AG10803 (cell line): ENCODE measurements at regions not wholly inside any gene's neighbourhood (a gene's known extent, or its start where the extent isn't known, plus 50 kb on each side); places are given as distances from the start of the nearest gene placed in this dataset.

Experiments used
- DNase-seq: peaks from one replicate; pipeline ENCODE4 v3.0.0; 2010; ENCODE audit warnings: low read depth
- H3K4me3 ChIP-seq: 2 replicates; pipeline ENCODE4 v1.5.1; 2011; ENCODE audit warnings: mild to moderate bottlenecking, low read length, control low read depth
- TF ChIP-seq, protein P1 (sequence below): conservative IDR thresholded peaks from 2 replicates; pipeline ENCODE4 v1.5.1; 2011; ENCODE audit warnings: mild to moderate bottlenecking, low read length, control low read depth, inconsistent platforms

DNA sequence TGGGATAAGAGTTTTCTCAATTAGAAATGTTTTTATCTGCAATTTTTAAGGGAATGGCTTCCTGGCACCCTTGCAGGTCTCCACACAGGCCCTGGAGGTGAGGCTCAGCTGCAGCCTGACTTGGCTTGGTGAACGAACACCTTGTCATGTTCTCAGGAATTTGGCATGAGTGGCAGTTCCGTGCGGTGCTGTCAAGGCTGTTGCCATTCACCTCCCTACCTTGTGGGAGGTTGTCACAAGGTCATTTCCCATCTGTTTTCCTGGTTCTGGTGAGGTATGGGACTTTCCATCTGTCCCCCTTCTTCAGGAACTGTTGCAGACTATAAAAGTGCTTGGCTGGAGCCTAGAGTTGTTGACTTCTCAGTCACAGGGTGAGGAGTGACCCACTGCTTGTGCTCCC is 82.9 kb downstream of the ELOVL4 start:
- TF ChIP-seq, protein P1, sequence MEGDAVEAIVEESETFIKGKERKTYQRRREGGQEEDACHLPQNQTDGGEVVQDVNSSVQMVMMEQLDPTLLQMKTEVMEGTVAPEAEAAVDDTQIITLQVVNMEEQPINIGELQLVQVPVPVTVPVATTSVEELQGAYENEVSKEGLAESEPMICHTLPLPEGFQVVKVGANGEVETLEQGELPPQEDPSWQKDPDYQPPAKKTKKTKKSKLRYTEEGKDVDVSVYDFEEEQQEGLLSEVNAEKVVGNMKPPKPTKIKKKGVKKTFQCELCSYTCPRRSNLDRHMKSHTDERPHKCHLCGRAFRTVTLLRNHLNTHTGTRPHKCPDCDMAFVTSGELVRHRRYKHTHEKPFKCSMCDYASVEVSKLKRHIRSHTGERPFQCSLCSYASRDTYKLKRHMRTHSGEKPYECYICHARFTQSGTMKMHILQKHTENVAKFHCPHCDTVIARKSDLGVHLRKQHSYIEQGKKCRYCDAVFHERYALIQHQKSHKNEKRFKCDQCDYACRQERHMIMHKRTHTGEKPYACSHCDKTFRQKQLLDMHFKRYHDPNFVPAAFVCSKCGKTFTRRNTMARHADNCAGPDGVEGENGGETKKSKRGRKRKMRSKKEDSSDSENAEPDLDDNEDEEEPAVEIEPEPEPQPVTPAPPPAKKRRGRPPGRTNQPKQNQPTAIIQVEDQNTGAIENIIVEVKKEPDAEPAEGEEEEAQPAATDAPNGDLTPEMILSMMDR = no peak

DNA sequence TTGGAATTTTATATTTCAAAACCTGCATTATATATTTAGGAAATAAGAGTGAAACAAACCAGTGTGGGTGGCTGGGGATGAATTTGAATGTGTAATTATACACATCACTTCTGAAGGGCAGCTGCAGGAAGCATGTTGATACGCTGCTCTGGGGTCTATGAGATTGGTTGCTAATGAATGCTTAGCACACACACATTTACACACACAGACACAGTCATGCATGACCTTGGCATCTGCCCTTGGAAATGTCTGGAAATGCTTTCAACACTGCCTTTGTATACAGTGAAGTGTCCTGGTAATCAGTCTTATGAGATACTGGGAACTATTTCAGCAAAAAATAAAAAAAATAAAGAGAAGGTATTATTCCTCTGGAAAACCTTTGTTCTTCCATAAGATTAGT is 83.4 kb downstream of the ELOVL4 start:
- no peak for DNase-seq
- TF ChIP-seq, protein P1 = no peak
- no peak overlapping the region for H3K4me3 ChIP-seq

More for the DNA sequence above, 82.9 kb downstream of the ELOVL4 start:
- H3K4me3 ChIP-seq = no peak overlapping the region
- no peak for DNase-seq

DNA sequence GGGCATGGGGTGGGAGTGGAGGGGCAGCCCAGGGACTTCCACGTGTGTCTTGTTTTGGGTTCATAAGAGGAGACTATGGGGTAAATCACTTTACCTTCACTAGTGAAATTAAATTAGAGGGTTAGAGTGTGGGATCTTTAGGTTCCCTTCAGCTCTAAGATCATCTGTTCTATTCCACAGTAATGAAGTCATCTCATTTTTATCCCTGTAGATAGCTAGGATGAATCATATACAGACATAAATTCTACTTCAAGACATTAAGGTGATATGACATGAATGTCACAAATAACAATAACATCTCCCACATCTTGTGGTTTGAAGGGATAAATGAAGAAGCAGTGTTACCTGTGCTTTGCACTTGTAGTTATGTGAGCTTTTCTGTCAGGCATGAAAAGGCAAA is 83.8 kb downstream of the ELOVL4 start:
- DNase-seq = no peak
- no peak overlapping the region for H3K4me3 ChIP-seq
- TF ChIP-seq, protein P1 = no peak

DNA sequence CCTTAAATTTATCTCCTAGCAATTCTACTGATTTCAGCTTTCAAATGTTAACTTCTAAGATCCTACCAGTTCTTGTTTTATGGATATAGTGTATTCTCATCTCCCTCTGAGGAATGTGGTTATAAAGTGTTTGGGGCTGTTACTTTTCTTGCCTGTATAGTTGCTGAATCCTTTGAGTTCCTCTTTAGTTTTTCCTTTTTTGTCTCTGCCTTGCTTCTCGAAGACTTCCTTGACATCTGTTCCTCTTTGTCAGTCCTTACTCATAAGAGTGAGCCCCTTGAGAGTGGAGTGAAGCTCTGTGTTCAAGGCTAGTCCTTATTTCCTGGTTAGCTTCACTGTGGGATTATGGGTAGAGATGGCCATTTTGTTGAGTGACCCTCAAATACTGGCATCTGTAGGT is 84.6 kb downstream of the ELOVL4 start:
- TF ChIP-seq, protein P1 = no peak
- DNase-seq = no peak
- H3K4me3 ChIP-seq = no peak overlapping the region

DNA sequence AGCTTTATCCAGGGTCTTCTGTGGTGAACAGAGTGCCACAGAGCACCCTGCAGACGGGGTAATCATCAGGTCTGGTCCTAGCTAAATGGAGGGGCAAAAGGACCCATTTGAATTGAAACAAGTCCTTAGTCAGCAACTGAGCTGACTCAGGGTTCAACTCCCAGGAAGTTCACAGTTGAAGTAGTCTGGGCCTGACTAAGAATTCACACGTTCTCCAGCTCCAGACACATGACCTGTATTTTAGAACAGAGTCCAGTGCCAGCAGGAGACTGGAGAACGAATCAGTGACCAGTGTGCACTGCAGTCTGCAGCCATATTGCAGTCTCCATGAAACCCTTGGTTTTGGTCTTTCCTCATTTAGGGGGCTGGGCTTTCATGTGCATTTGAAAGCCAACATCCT is 85.2 kb downstream of the ELOVL4 start:
- TF ChIP-seq, protein P1 = no peak
- no peak for DNase-seq
- no peak overlapping the region for H3K4me3 ChIP-seq

DNA sequence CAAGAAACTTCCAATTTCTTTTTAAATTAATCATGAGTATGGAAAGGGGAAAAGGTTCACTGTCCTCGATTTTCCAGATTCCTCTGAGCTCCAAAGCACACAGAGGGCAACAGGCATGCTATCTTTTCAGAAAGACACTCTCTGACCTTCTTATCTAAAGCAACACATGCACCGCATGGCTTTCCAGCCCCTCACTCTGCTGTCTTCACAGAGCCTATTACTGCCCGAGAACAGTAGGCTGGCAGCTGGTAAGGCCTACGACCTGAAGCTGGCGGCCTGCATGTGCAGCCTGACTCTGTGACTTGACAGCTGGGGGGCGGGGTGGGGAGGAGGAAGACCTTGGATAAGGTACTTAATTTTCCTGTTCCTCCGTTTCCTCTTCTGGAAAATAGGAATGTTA is 86.3 kb downstream of the ELOVL4 start:
- DNase-seq = no peak
- TF ChIP-seq, protein P1 = no peak
- H3K4me3 ChIP-seq = no peak overlapping the region

DNA sequence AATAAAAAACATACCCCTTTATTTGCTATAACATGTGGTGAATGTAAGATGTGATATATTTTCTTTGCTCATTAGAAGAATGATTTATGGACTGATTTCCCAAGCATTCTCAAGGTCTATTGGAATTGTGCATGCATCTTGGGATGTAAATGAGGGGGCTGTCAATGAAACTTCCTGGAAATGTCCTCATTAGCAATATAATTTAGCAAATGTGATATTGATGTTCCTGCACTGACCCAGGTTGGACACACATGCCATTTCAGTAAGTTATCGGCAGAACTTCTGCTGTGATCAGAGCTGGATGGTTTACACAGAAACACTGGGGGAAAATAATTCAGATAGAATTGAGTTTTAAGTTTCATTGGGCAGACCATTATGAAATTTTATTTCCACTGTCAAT is 99.9 kb downstream of the ELOVL4 start:
- TF ChIP-seq, protein P1 = no peak
- DNase-seq = no peak

More for the DNA sequence above, 99.9 kb downstream of the ELOVL4 start:
- no peak overlapping the region for H3K4me3 ChIP-seq
